Stimulated activated CD4-positive, alpha-beta T cell treated with anti-CD3 and anti-CD28 coated beads, Interleukin-4, amount 100 ng/mL, for 48 hours (primary cell): ENCODE measurements at regions not wholly inside any gene's neighbourhood (a gene's known extent, or its start where the extent isn't known, plus 50 kb on each side); places are given as distances from the start of the nearest gene placed in this dataset.
"Not testable (repeated sequence)": the region's sequence is repeated elsewhere in the genome, so short reads cannot be mapped to it uniquely, and the experiment has no call there.

Source experiments
- DNase-seq, 2 donors: peaks; one replicate each; pipeline ENCODE4 v3.0.0-alpha.2; 2020; ENCODE audit warnings: low read depth in 2 of 2

GRCh38 chr2:81389203-81389602 lies 1084.7 kb upstream of the LRRTM1 start:
- DNase-seq: no peak

GRCh38 chr2:81363800-81364199 lies 1059.2 kb upstream of the LRRTM1 start:
- DNase-seq: no peak

GRCh38 chr2:81362468-81362867 lies 1057.9 kb upstream of the LRRTM1 start:
- DNase-seq: not testable (repeated sequence)

GRCh38 chr2:81355436-81355835 lies 1050.9 kb upstream of the LRRTM1 start:
- DNase-seq: no peak

- DNase-seq: no peak
Observed at GRCh38 chr2:81334046-81334445, 1029.5 kb upstream of the LRRTM1 start.

GRCh38 chr2:81328968-81329367 lies 1024.4 kb upstream of the LRRTM1 start:
- no peak for DNase-seq

- no peak for DNase-seq
Observed at GRCh38 chr2:81327911-81328310, 1023.4 kb upstream of the LRRTM1 start.

GRCh38 chr2:81324046-81324445 lies 1019.5 kb upstream of the LRRTM1 start:
- DNase-seq: no peak

- no peak for DNase-seq
Observed at GRCh38 chr2:81304154-81304830, 999.7 kb upstream of the LRRTM1 start.

- DNase-seq: no peak
Observed at GRCh38 chr2:81303321-81303720, 998.8 kb upstream of the LRRTM1 start.

- no peak for DNase-seq
Observed at GRCh38 chr2:81299841-81300240, 995.3 kb upstream of the LRRTM1 start.

- no peak for DNase-seq
Observed at GRCh38 chr2:81290846-81291245, 986.3 kb upstream of the LRRTM1 start.

GRCh38 chr2:81283081-81283480 lies 978.5 kb upstream of the LRRTM1 start:
- DNase-seq: no peak

GRCh38 chr2:81282151-81282769 lies 977.7 kb upstream of the LRRTM1 start:
- no peak for DNase-seq

- no peak for DNase-seq
Observed at GRCh38 chr2:81276595-81276994, 972.0 kb upstream of the LRRTM1 start.

- no peak for DNase-seq
Observed at GRCh38 chr2:81266106-81266505, 961.6 kb upstream of the LRRTM1 start.

GRCh38 chr2:81263989-81264388 lies 959.4 kb upstream of the LRRTM1 start:
- DNase-seq: no peak

GRCh38 chr2:81260320-81260719 lies 955.8 kb upstream of the LRRTM1 start:
- DNase-seq: no peak

GRCh38 chr2:81250270-81250669 lies 945.7 kb upstream of the LRRTM1 start:
- DNase-seq: no peak

- no peak for DNase-seq
Observed at GRCh38 chr2:81249152-81249551, 944.6 kb upstream of the LRRTM1 start.

GRCh38 chr2:81247648-81248047 lies 943.1 kb upstream of the LRRTM1 start:
- DNase-seq: no peak

- no peak for DNase-seq
Observed at GRCh38 chr2:81242501-81242900, 937.9 kb upstream of the LRRTM1 start.

- no peak for DNase-seq
Observed at GRCh38 chr2:81238462-81238861, 933.9 kb upstream of the LRRTM1 start.

- no peak for DNase-seq
Observed at GRCh38 chr2:81235601-81236000, 931.0 kb upstream of the LRRTM1 start.
